ENCODE measurements at regions not wholly inside any gene's neighbourhood (a gene's known extent, or its start where the extent isn't known, plus 50 kb on each side); places are given as distances from the start of the nearest gene placed in this dataset.

- H3K36me3 ChIP-seq = no peaks in the 10 kb centered on the region
- intact Hi-C loops (cut with DNase I) = no loop called here
- H3K27me3 ChIP-seq = no peaks in the 10 kb centered on the region
- TF ChIP-seq EP300 (IDR thresholded peaks at IDR 0.05) = no peak
- TF ChIP-seq, protein P1, sequence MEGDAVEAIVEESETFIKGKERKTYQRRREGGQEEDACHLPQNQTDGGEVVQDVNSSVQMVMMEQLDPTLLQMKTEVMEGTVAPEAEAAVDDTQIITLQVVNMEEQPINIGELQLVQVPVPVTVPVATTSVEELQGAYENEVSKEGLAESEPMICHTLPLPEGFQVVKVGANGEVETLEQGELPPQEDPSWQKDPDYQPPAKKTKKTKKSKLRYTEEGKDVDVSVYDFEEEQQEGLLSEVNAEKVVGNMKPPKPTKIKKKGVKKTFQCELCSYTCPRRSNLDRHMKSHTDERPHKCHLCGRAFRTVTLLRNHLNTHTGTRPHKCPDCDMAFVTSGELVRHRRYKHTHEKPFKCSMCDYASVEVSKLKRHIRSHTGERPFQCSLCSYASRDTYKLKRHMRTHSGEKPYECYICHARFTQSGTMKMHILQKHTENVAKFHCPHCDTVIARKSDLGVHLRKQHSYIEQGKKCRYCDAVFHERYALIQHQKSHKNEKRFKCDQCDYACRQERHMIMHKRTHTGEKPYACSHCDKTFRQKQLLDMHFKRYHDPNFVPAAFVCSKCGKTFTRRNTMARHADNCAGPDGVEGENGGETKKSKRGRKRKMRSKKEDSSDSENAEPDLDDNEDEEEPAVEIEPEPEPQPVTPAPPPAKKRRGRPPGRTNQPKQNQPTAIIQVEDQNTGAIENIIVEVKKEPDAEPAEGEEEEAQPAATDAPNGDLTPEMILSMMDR (IDR thresholded peaks at IDR 0.05) = no peak
- TF ChIP-seq POLR2A (IDR thresholded peaks at IDR 0.05; ENCODE audit: low read depth) = no peak
- no peak for TF ChIP-seq POLR2AphosphoS5 (IDR thresholded peaks at IDR 0.05)
- no peak for DNase-seq (ENCODE audit: extremely low spot score)
- H3K4me1 ChIP-seq = no peaks in the 10 kb centered on the region
- no peaks in the 10 kb centered on the region for H3K9me3 ChIP-seq
- no peak overlapping the region for H3K4me3 ChIP-seq
- 70% methylated on average over 3 of the region's 3 CpGs for WGBS
- H3K27ac ChIP-seq (replicated peaks in 1 of 4) = no peak overlapping the region
Observed at GRCh38 chr16:17544785-17545184, 74.0 kb upstream of the XYLT1 start.

- no peak overlapping the region for H3K4me3 ChIP-seq
- intact Hi-C loops (cut with DNase I) = no loop called here
- H3K27me3 ChIP-seq = no peaks in the 10 kb centered on the region
- no peaks in the 10 kb centered on the region for H3K4me1 ChIP-seq
- H3K36me3 ChIP-seq = no peaks in the 10 kb centered on the region
- TF ChIP-seq, protein P1 (IDR thresholded peaks at IDR 0.05) = no peak
- TF ChIP-seq EP300 (IDR thresholded peaks at IDR 0.05) = no peak
- TF ChIP-seq POLR2A (IDR thresholded peaks at IDR 0.05; ENCODE audit: low read depth) = no peak
- no peak for TF ChIP-seq POLR2AphosphoS5 (IDR thresholded peaks at IDR 0.05)
- no peaks in the 10 kb centered on the region for H3K9me3 ChIP-seq
- no peak overlapping the region for H3K27ac ChIP-seq (replicated peaks in 1 of 4)
- DNase-seq (ENCODE audit: extremely low spot score) = no peak
- 94% methylated on average over 2 of the region's 2 CpGs for WGBS
Observed at GRCh38 chr16:17544304-17544703, 73.5 kb upstream of the XYLT1 start.

DNA sequence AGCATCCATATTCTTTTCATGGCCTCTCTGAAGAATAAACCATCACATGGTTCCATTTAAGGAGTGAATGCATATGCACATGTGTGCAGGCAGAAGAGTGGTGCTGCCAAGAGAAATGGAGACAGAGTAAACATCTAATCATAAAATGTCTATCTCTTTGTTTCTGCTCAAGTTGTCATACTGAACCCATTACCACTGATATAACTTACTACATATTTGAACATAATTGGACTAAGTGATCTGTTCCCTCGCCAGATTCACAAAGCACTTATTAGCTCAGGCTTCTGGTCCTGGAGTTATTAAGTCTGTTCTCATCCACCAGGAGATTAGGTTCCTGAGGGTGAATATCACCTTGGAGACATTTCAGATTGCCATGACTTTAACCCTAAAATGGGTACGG, 72.3 kb upstream of the XYLT1 start:
- Histone ChIP-seq H3K4me3 (no peak overlapping the region), H3K36me3 (no peaks in the 10 kb centered on the region), H3K27ac (replicated peaks in 1 of 4) (no peak overlapping the region), H3K27me3 (peaks cover 0 to 3% (median 0%) of the 10 kb centered on the region in 4 donors), H3K9me3 (no peaks in the 10 kb centered on the region), H3K4me1 (no peaks in the 10 kb centered on the region)
- no peak for DNase-seq (ENCODE audit: extremely low spot score)
- WGBS = 100% methylated on average over 2 of the region's 2 CpGs
- TF ChIP-seq POLR2A (IDR thresholded peaks at IDR 0.05; ENCODE audit: low read depth) = no peak
- TF ChIP-seq POLR2AphosphoS5 (IDR thresholded peaks at IDR 0.05) = no peak
- TF ChIP-seq EP300 (IDR thresholded peaks at IDR 0.05) = no peak
- TF ChIP-seq, protein P1 (IDR thresholded peaks at IDR 0.05) = no peak
- intact Hi-C loops (cut with DNase I) = no loop called here

DNA sequence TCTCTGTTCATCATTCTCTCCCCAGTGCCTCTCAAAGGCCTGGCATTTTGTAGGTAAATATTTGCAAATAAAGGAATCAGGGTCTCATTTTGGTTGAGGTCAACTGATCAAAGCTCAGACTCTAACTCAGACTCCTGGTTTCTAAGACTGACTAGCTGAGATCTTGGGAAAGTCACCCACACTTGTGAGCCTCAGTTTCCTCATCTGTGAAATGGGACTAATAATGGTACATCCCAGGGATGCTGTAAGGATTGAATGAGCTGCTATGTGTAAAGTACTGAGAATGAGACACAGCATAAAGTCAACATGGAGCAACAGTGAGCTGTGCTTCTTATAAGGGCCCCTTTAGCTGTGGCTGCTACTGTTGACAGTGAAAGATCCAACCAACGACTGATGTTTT, 70.6 kb upstream of the XYLT1 start:
- Histone ChIP-seq H3K9me3 (no peaks in the 10 kb centered on the region), H3K4me1 (no peaks in the 10 kb centered on the region), H3K27me3 (peaks cover 0 to 8% (median 0%) of the 10 kb centered on the region in 4 donors), H3K4me3 (no peak overlapping the region), H3K27ac (replicated peaks in 1 of 4) (no peak overlapping the region), H3K36me3 (no peaks in the 10 kb centered on the region)
- no peak for TF ChIP-seq EP300 (IDR thresholded peaks at IDR 0.05)
- no peak for TF ChIP-seq POLR2AphosphoS5 (IDR thresholded peaks at IDR 0.05)
- TF ChIP-seq, protein P1 (IDR thresholded peaks at IDR 0.05) = no peak
- no peak for TF ChIP-seq POLR2A (IDR thresholded peaks at IDR 0.05; ENCODE audit: low read depth)
- intact Hi-C loops (cut with DNase I) = no loop called here
- no peak for DNase-seq (ENCODE audit: extremely low spot score)
- 88% methylated on average over 1 of the region's 1 CpG for WGBS

- Histone ChIP-seq H3K27me3 (peaks cover 0 to 14% (median 0%) of the 10 kb centered on the region in 4 donors), H3K4me1 (no peaks in the 10 kb centered on the region), H3K4me3 (no peak overlapping the region), H3K9me3 (no peaks in the 10 kb centered on the region), H3K36me3 (no peaks in the 10 kb centered on the region), H3K27ac (replicated peaks in 1 of 4) (no peak overlapping the region)
- no peak for DNase-seq (ENCODE audit: extremely low spot score)
- 60% methylated on average over 11 of the region's 11 CpGs for WGBS
- intact Hi-C loops (cut with DNase I) = no loop called here
- TF ChIP-seq EP300 (IDR thresholded peaks at IDR 0.05) (no peak), POLR2A (IDR thresholded peaks at IDR 0.05; ENCODE audit: low read depth) (no peak), POLR2AphosphoS5 (IDR thresholded peaks at IDR 0.05) (no peak)
- TF ChIP-seq, protein P1 (IDR thresholded peaks at IDR 0.05) = no peak
Observed at GRCh38 chr16:17538927-17539326, 68.2 kb upstream of the XYLT1 start.
